B cell (primary cell): ENCODE measurements at regions not wholly inside any gene's neighbourhood (a gene's known extent, or its start where the extent isn't known, plus 50 kb on each side); places are given as distances from the start of the nearest gene placed in this dataset.

ENCODE experiments used
- ATAC-seq: fragments of 200-7000 bp; cut with Tn5 transposase; one replicate; pipeline ENCODE4 v1.10.0; 2021; ENCODE audit warnings: low read depth, mild to moderate bottlenecking, moderate number of reproducible peaks, moderate library complexity
- CTCF ChIA-PET: fragments of 350-600 bp; sonication (Branson Sonifier 250); formaldehyde crosslinking; loops from one replicate; lab custom pipeline; 2021; ENCODE audit warnings: antibody characterized with exemption, inconsistent platforms; lab: Charles Lee
- POLR2A ChIA-PET: fragments of 350-600 bp; sonication (Branson Sonifier 250); formaldehyde crosslinking; loops from one replicate; lab custom pipeline; 2021; ENCODE audit warnings: antibody characterized with exemption; lab: Charles Lee
- DNase-seq: peaks from one replicate; pipeline ENCODE4 v3.0.0; 2013
- H2AFZ ChIP-seq: 2 replicates; pipeline ENCODE4 v1.6.1; 2012; ENCODE audit warnings: mild to moderate bottlenecking, low read depth, low read length; ENCODE audit not compliant: insufficient read depth, poor library complexity, severe bottlenecking
- H3K27ac ChIP-seq, 2 donors: 1 replicate in 1 of 2; 2 replicates in 1 of 2; pipeline ENCODE4 v1.5.1; 2012 to 2013; ENCODE audit warnings: low read length in 2 of 2, mild to moderate bottlenecking in 2 of 2, moderate library complexity in 1 of 2
- H3K27me3 ChIP-seq, 4 experiments: fragments of 200-600 bp in 1 of 4; sonication (generic) in 1 of 4; replicated peaks in 1 of 4; 1 replicate in 2 of 4; 2 replicates in 2 of 4; pipeline versions ENCODE4 v1.6.1 to v1.7.0; 2013 to 2016; ENCODE audit warnings: low read length in 3 of 4, mild to moderate bottlenecking in 2 of 4, mixed read lengths in 1 of 4, moderate library complexity in 1 of 4; ENCODE audit not compliant: insufficient read depth in 4 of 4, control insufficient read depth in 3 of 4; ENCODE audit errors: control extremely low read depth in 1 of 4
- H3K36me3 ChIP-seq, 2 experiments: replicated peaks in 1 of 2; 1 replicate in 1 of 2; 2 replicates in 1 of 2; pipeline versions ENCODE4 v1.6.1 to v1.7.1; 2013; ENCODE audit warnings: low read length in 1 of 2; ENCODE audit not compliant: insufficient read depth in 2 of 2, control insufficient read depth in 1 of 2; ENCODE audit errors: control extremely low read depth in 1 of 2, extremely low read depth in 1 of 2
- H3K4me1 ChIP-seq, 2 donors: fragments of 200-600 bp in 1 of 2; sonication (generic) in 1 of 2; 1 replicate in 1 of 2; 2 replicates in 1 of 2; pipeline versions ENCODE4 v1.5.1 to v1.6.1; 2013 to 2017; ENCODE audit warnings: low read length in 2 of 2; ENCODE audit not compliant: control insufficient read depth in 2 of 2, insufficient read depth in 2 of 2
- H3K4me2 ChIP-seq: replicated peaks from 2 replicates; pipeline ENCODE3; 2012; ENCODE audit warnings: mild to moderate bottlenecking, low read depth, low read length; ENCODE audit not compliant: poor library complexity, severe bottlenecking
- H3K4me3 ChIP-seq, 5 experiments: fragments of 200-600 bp in 1 of 5; sonication (generic) in 1 of 5; 1 replicate in 3 of 5; 2 replicates in 2 of 5; pipeline versions ENCODE4 v1.5.1 to v1.7.0; 2011 to 2016; ENCODE audit warnings: low read length in 4 of 5, mild to moderate bottlenecking in 4 of 5, low read depth in 2 of 5, control low read depth in 1 of 5, moderate library complexity in 1 of 5; ENCODE audit not compliant: insufficient read depth in 1 of 5; ENCODE audit errors: control extremely low read depth in 1 of 5, extremely low read depth in 1 of 5
- H3K79me2 ChIP-seq: fragments of 200-600 bp; sonication (generic); one replicate; pipeline ENCODE4 v1.6.0; 2016; ENCODE audit warnings: low read length; ENCODE audit not compliant: control insufficient read depth, insufficient read depth
- H3K9ac ChIP-seq: fragments of 200-600 bp; sonication (generic); 2 replicates; pipeline ENCODE4 v1.6.1; 2017; ENCODE audit warnings: mild to moderate bottlenecking, low read length, moderate library complexity
- H3K9me3 ChIP-seq, 3 donors: one replicate each; pipeline versions ENCODE4 v1.6.1 to v1.7.1; 2013; ENCODE audit warnings: low read length in 2 of 3; ENCODE audit not compliant: control insufficient read depth in 2 of 3, insufficient read depth in 1 of 3; ENCODE audit errors: control extremely low read depth in 1 of 3
- H4K20me1 ChIP-seq: 2 replicates; pipeline ENCODE4 v1.6.0; 2012; ENCODE audit warnings: mild to moderate bottlenecking, low read length; ENCODE audit not compliant: insufficient read depth, control insufficient read depth, poor library complexity, severe bottlenecking
- H3K27ac Mint-ChIP-seq: one replicate; pipeline ENCODE4 v1.8.0; 2021; ENCODE audit warnings: mixed read lengths
- H3K27me3 Mint-ChIP-seq: one replicate; pipeline ENCODE4 v1.8.0; 2021; ENCODE audit warnings: mixed read lengths
- H3K4me1 Mint-ChIP-seq: one replicate; pipeline ENCODE4 v1.8.0; 2021; ENCODE audit warnings: mixed read lengths
- H3K4me3 Mint-ChIP-seq: one replicate; pipeline ENCODE4 v1.8.0; 2021; ENCODE audit warnings: mixed read lengths
- H3K9me3 Mint-ChIP-seq: one replicate; pipeline ENCODE4 v1.8.0; 2022; ENCODE audit warnings: mixed read lengths; ENCODE audit not compliant: insufficient read depth
- CTCF ChIP-seq: fragments of 200-600 bp; IDR thresholded peaks from one replicate; pipeline ENCODE4 v1.8.0; 2022; ENCODE audit warnings: antibody characterized with exemption, mild to moderate bottlenecking
- EZH2 ChIP-seq: IDR thresholded peaks from 2 replicates; pipeline ENCODE4 v1.6.1; 2012; ENCODE audit warnings: borderline replicate concordance, low read depth, mild to moderate bottlenecking, moderate library complexity, low read length; ENCODE audit not compliant: insufficient read depth, poor library complexity, severe bottlenecking
- WGBS: methylation state at CpG from one replicate; pipeline ENCODE4 v1.1.5; 2013; ENCODE audit warnings: missing lambda C conversion rate; ENCODE audit not compliant: insufficient coverage; 5-methylcytosine and 5-hydroxymethylcytosine counted together
- intact Hi-C: fragments of 100-400 bp; cut with micrococcal nuclease; formaldehyde crosslinking; loops from one replicate; pipeline ENCODE4 v1.10.0; 2022

GRCh38 chr15:101562428-101563059, 73.0 kb upstream of the PCSK6 start:
- ChIA-PET POLR2A (no interaction called here), CTCF (no interaction called here)
- no peak for TF ChIP-seq EZH2
- no peak for TF ChIP-seq CTCF
- H3K4me2 ChIP-seq, result no peak overlapping the region
- Mint-ChIP-seq H3K4me1 (no peaks in the 10 kb centered on the region), H3K27ac (no peak overlapping the region), H3K4me3 (no peak overlapping the region), H3K27me3 (peaks cover 39% of the 10 kb centered on the region), H3K9me3 (no peaks in the 10 kb centered on the region)
- no peaks in the 10 kb centered on the region for H3K79me2 ChIP-seq
- H3K36me3 ChIP-seq, result no peaks in the 10 kb centered on the region
- 83% methylated on average over 17 of the region's 22 CpGs for WGBS
- H3K27me3 ChIP-seq, result peaks cover 0 to 5% (median 1%) of the 10 kb centered on the region in 4 experiments
- H3K9ac ChIP-seq, result no peak overlapping the region
- ATAC-seq, result no peak
- H3K27ac ChIP-seq, result no peak overlapping the region
- H3K4me3 ChIP-seq, result no peak overlapping the region
- H3K4me1 ChIP-seq, result no peaks in the 10 kb centered on the region
- H2AFZ ChIP-seq, result no peak overlapping the region
- no peaks in the 10 kb centered on the region for H3K9me3 ChIP-seq
- H4K20me1 ChIP-seq, result no peaks in the 10 kb centered on the region
- no peak for DNase-seq
- intact Hi-C loops, result no loop called here

GRCh38 chr15:101561584-101561906, 72.0 kb upstream of the PCSK6 start:
- ChIA-PET CTCF (no interaction called here), POLR2A (no interaction called here)
- H4K20me1 ChIP-seq, result no peaks in the 10 kb centered on the region
- H3K9ac ChIP-seq, result no peak overlapping the region
- no peak overlapping the region for H3K4me2 ChIP-seq
- ATAC-seq (no peak), DNase-seq (no peak)
- H3K27ac ChIP-seq, result no peak overlapping the region
- Mint-ChIP-seq H3K27me3 (peaks cover 30% of the 10 kb centered on the region), H3K27ac (no peak overlapping the region), H3K4me3 (no peak overlapping the region), H3K9me3 (no peaks in the 10 kb centered on the region), H3K4me1 (no peaks in the 10 kb centered on the region)
- TF ChIP-seq EZH2 (no peak), CTCF (no peak)
- H3K79me2 ChIP-seq, result no peaks in the 10 kb centered on the region
- H3K9me3 ChIP-seq, result no peaks in the 10 kb centered on the region
- H2AFZ ChIP-seq, result no peak overlapping the region
- no peaks in the 10 kb centered on the region for H3K36me3 ChIP-seq
- peaks cover 0 to 3% (median under 1%) of the 10 kb centered on the region in 4 experiments for H3K27me3 ChIP-seq
- H3K4me3 ChIP-seq, result no peak overlapping the region
- H3K4me1 ChIP-seq, result no peaks in the 10 kb centered on the region
- WGBS, result 86% methylated on average over 15 of the region's 15 CpGs
- intact Hi-C loops, result no loop called here
